ENCODE measurements at regions not wholly inside any gene's neighbourhood (a gene's known extent, or its start where the extent isn't known, plus 50 kb on each side); places are given as distances from the start of the nearest gene placed in this dataset.
"Not testable (repeated sequence)": the region's sequence is repeated elsewhere in the genome, so short reads cannot be mapped to it uniquely, and the experiment has no call there.

- H3K27ac ChIP-seq: no peak overlapping the region
- no peaks in the 10 kb centered on the region for H3K36me3 ChIP-seq
- intact Hi-C loops (cut with DNase I): no loop called here
- WGBS (ENCODE audit: insufficient coverage, low coverage, low lambda C conversion rate, missing lambda C conversion rate): 86% methylated on average over 6 of the region's 6 CpGs
- H3K4me1 ChIP-seq: peaks cover 0 to 28% (median 10%) of the 10 kb centered on the region in 4 donors
- no peak overlapping the region for H3K4me3 ChIP-seq
- ATAC-seq (no peak), DNase-seq (no peak)
- TF ChIP-seq POLR2A (IDR thresholded peaks at IDR 0.05) (no peak), CTCF (IDR thresholded peaks at IDR 0.05) (no peak)
- H3K9me3 ChIP-seq: no peaks in the 10 kb centered on the region
- no peaks in the 10 kb centered on the region for H3K27me3 ChIP-seq
Measured at GRCh38 chr12:104906695-104907094, 51.4 kb downstream of the SLC41A2 start.

GRCh38 chr12:104905446-104905845 lies 52.6 kb downstream of the SLC41A2 start:
- ATAC-seq; H3K9me3 ChIP-seq; intact Hi-C loops (cut with DNase I); H3K27me3 ChIP-seq; H3K36me3 ChIP-seq; H3K4me3 ChIP-seq; DNase-seq; H3K27ac ChIP-seq: not testable (repeated sequence)
- H3K4me1 ChIP-seq: peaks cover 0 to 39% (median 13%) of the 10 kb centered on the region in 4 donors
- no CpG with 5 or more reads among the region's 24 CpGs for whole genome bisulfite sequencing (ENCODE audit: insufficient coverage, low coverage, low lambda C conversion rate, missing lambda C conversion rate)

- Histone ChIP-seq H3K4me1 (peaks cover 0 to 39% (median 14%) of the 10 kb centered on the region in 4 donors), H3K27ac (peak overlapping the region; percentile 31 to 72 (median 63)), H3K9me3 (no peaks in the 10 kb centered on the region), H3K4me3 (peak overlapping the region in 1 of 3 donors; percentile 1), H3K36me3 (no peaks in the 10 kb centered on the region), H3K27me3 (no peaks in the 10 kb centered on the region)
- TF ChIP-seq POLR2A (IDR thresholded peaks at IDR 0.05) (no peak), CTCF (IDR thresholded peaks at IDR 0.05) (no peak)
- DNase-seq (no peak), ATAC-seq (peak; percentile 73 to 86 (median 76))
- intact Hi-C loops (cut with DNase I): no loop called here
- 23% methylated on average over 5 of the region's 5 CpGs for WGBS (ENCODE audit: insufficient coverage, low coverage, low lambda C conversion rate, missing lambda C conversion rate)
Measured at GRCh38 chr12:104903648-104904423, 54.3 kb downstream of the SLC41A2 start.

GRCh38 chr12:104902125-104902524 lies 56.0 kb downstream of the SLC41A2 start:
- Histone ChIP-seq H3K4me1 (peaks cover 0 to 39% (median 14%) of the 10 kb centered on the region in 4 donors), H3K27me3 (no peaks in the 10 kb centered on the region), H3K4me3 (no peak overlapping the region), H3K36me3 (no peaks in the 10 kb centered on the region), H3K9me3 (no peaks in the 10 kb centered on the region), H3K27ac (peak overlapping the region in 2 of 3 donors; percentile 42 to 72)
- intact Hi-C loops (cut with DNase I): no loop called here
- DNase-seq: no peak
- TF ChIP-seq POLR2A (IDR thresholded peaks at IDR 0.05): no peak
- TF ChIP-seq CTCF (IDR thresholded peaks at IDR 0.05): no peak
- ATAC-seq: no peak

- peak; percentile 67 to 83 (median 78) for ATAC-seq
- H3K27me3 ChIP-seq: no peaks in the 10 kb centered on the region
Measured at GRCh38 chr12:104896710-104897109, 61.4 kb downstream of the SLC41A2 start.

More at GRCh38 chr12:104896710-104897109, 61.4 kb downstream of the SLC41A2 start:
- peak overlapping the region in 1 of 3 donors; percentile 1 for H3K4me3 ChIP-seq
- H3K9me3 ChIP-seq: no peaks in the 10 kb centered on the region
- WGBS (ENCODE audit: insufficient coverage, low coverage, low lambda C conversion rate, missing lambda C conversion rate): 18% methylated on average over 2 of the region's 4 CpGs
- peak overlapping the region in 2 of 3 donors; percentile 46 to 76 for H3K27ac ChIP-seq
- intact Hi-C loops (cut with DNase I): no loop called here
- no peak for DNase-seq
- H3K4me1 ChIP-seq: peaks cover 0 to 19% (median 9%) of the 10 kb centered on the region in 4 donors
- H3K36me3 ChIP-seq: no peaks in the 10 kb centered on the region
- TF ChIP-seq POLR2A (IDR thresholded peaks at IDR 0.05) (no peak), CTCF (IDR thresholded peaks at IDR 0.05) (no peak)
